Activated CD4-positive, CD25-positive, alpha-beta regulatory T cell treated with anti-CD3 and anti-CD28 coated beads, Interleukin-2, amount 50 U/mL, for 72 hours (primary cell): ENCODE measurements at regions not wholly inside any gene's neighbourhood (a gene's known extent, or its start where the extent isn't known, plus 50 kb on each side); places are given as distances from the start of the nearest gene placed in this dataset.

Experiments used
- DNase-seq: peaks from one replicate; pipeline ENCODE4 v3.0.0; 2021

DNA sequence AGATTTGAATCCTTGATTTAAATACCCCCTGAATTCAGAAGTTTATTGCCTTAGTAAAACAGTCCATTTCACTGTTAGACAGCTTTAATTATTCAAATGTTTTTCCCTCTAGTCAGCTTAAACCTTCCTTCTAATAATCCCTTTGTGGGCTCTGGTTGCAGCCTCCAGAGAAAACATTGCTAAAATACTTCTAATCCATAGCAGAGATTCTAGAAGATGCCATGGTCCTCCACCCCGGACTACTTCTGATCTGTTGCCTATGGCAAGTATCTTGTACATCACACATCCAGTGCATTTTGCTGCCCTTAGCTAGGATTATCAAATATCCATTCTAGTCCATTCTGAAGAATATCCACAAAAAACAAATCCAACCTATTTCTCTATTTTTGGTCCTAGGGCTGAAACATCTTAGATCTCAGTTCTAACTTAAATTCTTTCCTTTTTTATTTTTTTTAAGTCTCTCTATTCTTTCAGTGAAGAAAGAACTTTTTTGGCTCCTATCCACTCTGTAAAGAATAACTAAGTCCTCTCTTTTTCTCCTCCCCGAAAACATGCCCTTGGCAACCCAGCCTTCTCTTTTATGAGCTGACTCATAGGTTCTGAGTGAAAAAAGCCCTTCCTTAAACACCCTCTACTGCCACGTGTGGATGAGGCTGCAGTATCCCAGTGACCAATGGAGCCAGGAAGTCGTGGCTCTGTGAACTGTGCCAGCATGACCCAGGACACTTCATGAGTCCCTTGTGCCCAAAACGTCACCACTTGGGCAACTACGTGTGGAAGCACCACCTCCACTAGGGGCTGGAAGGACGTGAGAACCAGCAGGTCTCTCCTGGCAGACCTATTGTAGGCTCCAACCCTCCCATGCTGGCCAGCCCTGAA, 349.8 kb downstream of the TNS1 start:
- DNase-seq = no peak

- no peak for DNase-seq
Measured at GRCh38 chr2:217650716-217651360, 352.0 kb downstream of the TNS1 start.

GRCh38 chr2:217650229-217650628, 352.6 kb downstream of the TNS1 start:
- no peak for DNase-seq

- DNase-seq = no peak
Measured at GRCh38 chr2:217647925-217648324, 354.9 kb downstream of the TNS1 start.

- no peak for DNase-seq
Measured at GRCh38 chr2:217647226-217647625, 355.6 kb downstream of the TNS1 start.

GRCh38 chr2:217645896-217646295, 356.9 kb downstream of the TNS1 start:
- DNase-seq = no peak

GRCh38 chr2:217643789-217644301, 358.9 kb downstream of the TNS1 start:
- no peak for DNase-seq

DNA sequence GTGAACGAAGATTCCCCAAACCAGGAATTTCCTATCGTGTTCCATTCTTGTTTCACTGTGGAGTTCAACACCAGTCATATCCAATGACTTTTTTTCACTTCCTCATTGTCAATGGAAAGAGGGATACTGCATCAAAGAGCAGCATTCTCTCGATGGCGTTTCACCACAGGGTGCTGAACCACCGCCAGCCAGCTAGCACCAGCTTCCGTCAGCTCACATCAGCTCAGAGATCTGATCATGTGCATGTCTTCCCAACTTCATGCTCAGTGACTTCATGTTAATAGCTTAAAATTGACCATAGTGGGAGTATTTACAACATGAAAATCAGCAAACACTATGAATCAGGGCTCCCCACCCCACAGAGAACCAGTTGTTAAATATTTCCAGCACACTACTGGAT, 359.9 kb downstream of the TNS1 start:
- no peak for DNase-seq

DNA sequence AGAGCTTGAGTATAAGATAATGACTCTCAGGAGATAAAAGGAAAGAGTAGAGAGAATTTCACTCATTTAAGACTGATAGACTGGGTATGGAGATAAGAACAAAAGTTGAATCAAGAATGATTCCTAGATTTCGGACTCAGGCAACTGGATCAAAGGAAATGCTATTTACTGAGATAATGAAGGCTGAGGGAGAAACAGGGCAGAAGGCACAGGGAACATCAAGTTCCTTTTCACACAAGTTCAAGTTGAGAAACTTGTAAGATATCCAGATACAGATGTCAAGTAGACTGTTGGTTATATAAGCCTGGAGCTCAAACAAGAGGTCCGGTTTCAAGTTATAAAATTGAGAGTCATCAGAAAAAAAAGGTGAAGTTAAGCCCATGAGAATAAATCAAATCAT, 360.8 kb downstream of the TNS1 start:
- DNase-seq = no peak

- no peak for DNase-seq
Measured at GRCh38 chr2:217639481-217639880, 363.3 kb downstream of the TNS1 start.

DNA sequence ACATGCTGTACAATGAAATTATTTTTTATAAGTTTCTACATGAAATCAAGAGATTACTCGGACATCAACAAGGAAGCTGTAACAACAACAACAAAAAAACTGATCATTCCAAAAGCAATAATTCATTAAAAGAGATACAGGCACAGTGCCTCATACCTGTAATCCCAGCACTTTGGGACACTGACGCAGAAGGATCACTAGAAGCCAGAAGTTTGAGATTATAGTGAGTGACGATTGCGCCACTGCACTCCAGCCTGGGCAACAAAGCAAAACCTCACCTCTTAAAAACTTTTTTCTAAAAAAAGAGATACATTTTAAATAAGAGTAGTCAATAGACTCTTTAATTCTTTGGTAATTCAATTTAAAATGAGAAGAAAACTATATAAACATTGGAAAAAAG, 364.3 kb downstream of the TNS1 start:
- DNase-seq = no peak

DNA sequence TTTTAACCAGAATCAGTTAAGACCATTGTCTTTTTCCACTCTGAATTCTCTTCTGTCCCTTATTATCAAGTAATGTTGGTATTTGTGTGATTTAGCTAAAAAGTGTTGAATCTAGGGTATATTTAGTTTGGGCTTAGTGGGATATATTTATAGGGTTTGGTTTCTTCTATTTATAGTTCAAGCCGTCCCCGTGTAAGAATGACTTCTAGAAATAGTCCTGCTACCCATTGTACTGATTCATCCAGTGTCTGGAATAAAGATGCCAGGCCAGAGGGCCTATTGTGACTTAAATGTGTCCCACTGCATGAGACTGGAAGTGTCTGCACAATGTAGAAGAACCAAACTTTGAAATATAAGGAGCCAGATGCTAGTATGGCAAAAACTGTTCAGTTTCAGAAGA, 364.8 kb downstream of the TNS1 start:
- no peak for DNase-seq

DNA sequence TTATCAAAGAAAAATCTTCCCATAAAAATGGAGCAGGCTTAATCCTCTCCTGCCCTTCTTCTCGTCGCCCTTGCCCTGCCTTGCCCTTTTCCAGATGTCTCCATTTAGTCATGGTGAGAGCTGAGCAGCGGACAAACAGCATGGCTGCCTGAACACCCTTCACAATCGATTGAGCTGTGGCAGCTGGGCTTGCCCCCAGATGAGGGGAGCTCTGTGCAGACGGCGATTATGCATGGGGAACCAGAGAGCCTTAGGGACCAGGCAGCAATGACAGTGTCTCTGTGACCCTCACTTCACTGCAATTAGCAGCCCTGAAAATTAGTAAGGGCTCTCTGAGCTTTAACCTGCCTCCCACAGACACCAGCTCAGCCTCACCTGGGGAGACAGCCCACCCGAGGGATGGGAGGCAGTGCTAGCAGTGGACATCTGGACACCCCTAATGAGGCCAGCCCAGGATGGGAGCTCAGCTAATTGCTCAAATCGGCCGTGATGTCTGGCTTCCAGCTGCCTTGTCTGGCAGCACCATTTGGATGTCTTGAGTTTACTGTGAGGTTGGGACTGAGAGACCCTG, 365.7 kb downstream of the TNS1 start:
- no peak for DNase-seq

DNA sequence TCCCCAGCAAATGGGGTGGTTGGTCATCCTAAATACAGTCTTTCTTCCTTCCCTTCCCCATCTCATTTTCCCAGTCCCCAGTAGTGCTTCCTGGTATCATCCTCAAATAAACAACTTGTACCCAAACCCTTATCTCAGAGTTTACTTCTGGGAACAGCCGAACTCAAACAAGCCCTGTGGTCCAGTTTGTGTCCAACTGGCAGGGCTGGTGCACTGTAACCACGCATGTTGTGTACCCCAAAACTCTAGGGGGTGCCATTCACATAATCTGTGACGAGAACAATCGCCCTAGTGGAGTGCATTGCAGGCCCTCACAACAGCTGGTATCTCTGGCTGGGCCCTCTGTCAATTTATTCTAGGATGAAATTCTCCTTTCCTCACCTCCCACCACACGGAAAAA, 366.2 kb downstream of the TNS1 start:
- no peak for DNase-seq

DNA sequence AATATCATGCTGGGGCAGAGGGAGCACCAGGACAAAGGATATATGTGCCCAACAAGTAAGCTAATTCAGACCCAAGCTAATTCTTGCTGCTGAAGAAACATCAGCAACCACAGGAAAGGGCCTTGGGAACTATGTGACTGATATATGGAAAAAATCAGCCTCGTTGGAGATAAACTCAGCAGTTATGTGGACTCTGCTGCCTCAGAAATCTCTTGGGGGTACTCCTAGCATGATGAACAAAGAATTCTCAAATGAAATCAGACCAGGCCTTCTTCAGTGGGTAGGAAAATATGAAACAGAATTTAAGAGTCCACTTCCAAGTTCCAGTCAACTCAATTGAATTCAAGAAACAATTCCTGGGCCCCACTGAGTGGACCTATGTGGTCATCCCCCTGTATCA, 367.9 kb downstream of the TNS1 start:
- DNase-seq = no peak

DNA sequence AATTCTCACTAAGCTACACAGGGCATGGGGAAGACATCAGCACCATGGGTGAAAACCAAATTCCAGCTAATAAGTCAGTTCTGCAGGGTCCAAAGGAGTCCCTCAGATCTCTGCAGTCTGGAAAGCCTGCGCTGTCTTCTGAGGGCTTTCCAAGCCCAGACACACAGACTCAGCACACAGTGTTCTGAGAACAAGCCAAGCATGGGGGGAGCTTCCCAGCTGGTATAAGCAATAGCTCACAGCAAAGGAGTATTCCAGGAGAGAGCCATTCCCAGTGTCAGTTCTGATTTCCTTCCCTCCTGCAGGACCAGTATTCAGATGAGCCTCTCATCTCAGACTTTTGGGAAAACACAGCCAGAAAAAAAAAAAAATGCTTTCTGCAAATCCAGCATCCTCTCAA, 370.8 kb downstream of the TNS1 start:
- DNase-seq = no peak

- no peak for DNase-seq
Measured at GRCh38 chr2:217631115-217631514, 371.7 kb downstream of the TNS1 start.

DNA sequence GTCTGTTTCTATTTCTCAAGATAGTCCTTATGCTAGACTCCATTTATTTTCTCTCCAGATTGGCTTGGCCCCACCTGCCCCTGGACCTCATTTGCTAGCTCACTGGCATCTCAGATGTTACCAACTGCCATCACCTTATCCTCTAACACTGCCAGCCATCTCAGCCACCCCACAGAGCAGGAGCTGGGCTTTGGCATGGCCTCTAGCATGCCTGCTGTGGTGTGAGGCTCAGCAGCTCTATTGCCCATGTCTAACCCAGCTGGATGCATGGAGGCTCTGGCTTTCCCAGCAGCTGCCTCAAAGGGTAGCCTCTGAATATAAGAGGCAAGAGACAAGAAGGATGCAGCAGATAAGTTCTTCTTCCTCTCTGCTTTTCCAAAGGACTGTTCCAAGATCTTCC, 373.4 kb downstream of the TNS1 start:
- no peak for DNase-seq

GRCh38 chr2:217628061-217628460, 374.7 kb downstream of the TNS1 start:
- no peak for DNase-seq

DNA sequence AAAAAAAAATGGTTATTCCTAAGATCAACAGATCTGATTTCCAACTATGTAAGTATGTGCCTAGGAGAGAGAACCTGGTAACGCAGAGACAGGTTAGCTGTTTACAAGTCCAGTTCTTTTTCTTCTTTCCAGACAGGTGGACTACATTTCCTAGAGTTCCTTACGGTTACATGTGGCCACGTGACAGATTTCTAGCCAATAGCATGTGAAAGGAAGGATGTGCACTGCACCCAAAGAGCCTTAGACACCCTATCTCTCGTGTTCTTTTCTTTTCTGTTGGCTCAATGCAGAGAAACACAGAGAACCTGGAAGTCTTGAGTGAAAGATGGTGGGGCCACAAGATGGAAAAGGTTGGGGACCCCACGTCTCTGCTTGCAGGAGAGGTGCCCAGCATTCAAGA, 375.9 kb downstream of the TNS1 start:
- no peak for DNase-seq

GRCh38 chr2:217625557-217626169, 377.1 kb downstream of the TNS1 start:
- no peak for DNase-seq

GRCh38 chr2:217623281-217623912, 379.4 kb downstream of the TNS1 start:
- no peak for DNase-seq
